GM18517 (cell line): ENCODE measurements at regions not wholly inside any gene's neighbourhood (a gene's known extent, or its start where the extent isn't known, plus 50 kb on each side); places are given as distances from the start of the nearest gene placed in this dataset.
"Not testable (repeated sequence)": the region's sequence is repeated elsewhere in the genome, so short reads cannot be mapped to it uniquely, and the experiment has no call there.

Experiments used
- ATAC-seq: cut with Tn5 transposase; IDR thresholded peaks from one replicate; pipeline ENCODE4 v1.9.1; 2021; ENCODE audit warnings: mild to moderate bottlenecking, moderate library complexity; ENCODE audit not compliant: unreplicated experiment

- ATAC-seq = no peak
Measured at GRCh38 chr7:85287106-85287825, 100.4 kb upstream of the SEMA3D start.

- ATAC-seq = no peak
Measured at GRCh38 chr7:85286446-85286845, 99.6 kb upstream of the SEMA3D start.

GRCh38 chr7:85285527-85285926 is 98.7 kb upstream of the SEMA3D start:
- no peak for ATAC-seq

- ATAC-seq = no peak
Measured at GRCh38 chr7:85275204-85275603, 88.3 kb upstream of the SEMA3D start.

DNA sequence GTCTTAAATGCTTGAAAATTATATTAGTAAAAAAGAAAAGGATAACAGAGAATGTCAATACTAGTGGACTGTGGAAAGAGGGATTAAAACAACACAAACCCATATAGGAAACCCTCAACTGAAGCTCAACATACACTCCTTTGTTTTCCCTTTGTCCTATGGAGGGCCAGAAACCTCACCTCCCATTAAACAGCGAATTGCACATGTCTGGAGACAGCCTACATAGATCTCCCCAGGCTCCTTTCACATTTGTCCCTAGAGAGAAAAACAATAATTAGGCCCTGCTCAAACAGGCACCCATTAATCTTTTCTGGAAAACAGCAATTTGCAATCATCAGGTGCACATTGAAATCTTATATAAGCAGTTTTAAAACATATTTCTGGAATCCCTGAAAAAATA is 87.6 kb upstream of the SEMA3D start:
- ATAC-seq = no peak

DNA sequence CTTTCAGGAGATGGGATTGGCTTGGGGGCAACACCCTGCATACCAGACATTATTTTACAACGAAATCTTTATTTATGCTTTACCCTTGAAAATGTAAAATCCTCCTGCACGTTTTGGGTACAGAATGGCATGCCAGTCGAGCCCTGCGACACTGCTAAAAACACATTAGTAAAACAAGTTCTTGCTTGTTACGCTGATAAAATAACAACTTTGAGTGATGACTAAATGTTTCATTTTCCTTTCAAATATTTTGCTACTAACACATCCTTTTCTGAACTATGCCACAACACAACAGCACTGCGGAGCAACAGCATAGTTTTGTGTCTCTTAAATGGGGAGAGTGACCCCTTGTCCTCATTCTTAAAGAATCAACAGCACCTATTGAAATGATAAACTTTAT is 76.0 kb upstream of the SEMA3D start:
- no peak for ATAC-seq

- no peak for ATAC-seq
Measured at GRCh38 chr7:85261336-85261735, 74.5 kb upstream of the SEMA3D start.

- not testable (repeated sequence) for ATAC-seq
Measured at GRCh38 chr7:85249787-85250186, 62.9 kb upstream of the SEMA3D start.

DNA sequence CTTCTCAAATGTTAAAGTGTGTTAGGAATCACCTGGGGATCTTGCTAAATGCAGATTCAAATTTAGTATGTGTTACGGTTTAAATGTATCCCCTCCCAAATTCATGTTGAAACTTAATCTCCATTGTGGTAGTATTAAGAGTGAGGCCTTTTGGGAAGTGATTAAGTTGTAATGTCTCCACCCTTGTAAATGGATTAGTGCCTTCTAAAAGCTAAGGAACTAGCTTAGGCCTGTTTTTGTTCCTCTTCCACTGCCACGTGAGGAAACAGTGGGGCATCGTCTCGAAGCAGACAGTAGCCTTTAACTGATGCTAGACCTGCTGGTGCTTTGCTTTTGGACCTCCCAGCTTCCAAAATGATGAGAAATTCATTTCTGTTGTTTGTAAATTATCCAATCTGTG is 52.3 kb upstream of the SEMA3D start:
- ATAC-seq = no peak

- no peak for ATAC-seq
Measured at GRCh38 chr7:85237721-85238120, 50.9 kb upstream of the SEMA3D start.
